ENCODE measurements at regions not wholly inside any gene's neighbourhood (a gene's known extent, or its start where the extent isn't known, plus 50 kb on each side); places are given as distances from the start of the nearest gene placed in this dataset.

GRCh38 chr1:80891871-80892270, 908.9 kb upstream of the ADGRL2 start:
- no peak for DNase-seq (ENCODE audit: low read depth, low spot score)
- peaks cover 51% of the 10 kb centered on the region for H3K4me1 Mint-ChIP-seq
- no peaks in the 10 kb centered on the region for H3K9me3 Mint-ChIP-seq
- TF ChIP-seq CTCF (conservative IDR thresholded peaks at IDR 0.05), result no peak
- no peaks in the 10 kb centered on the region for H3K36me3 Mint-ChIP-seq (ENCODE audit: low read depth)
- no peaks in the 10 kb centered on the region for H3K27me3 Mint-ChIP-seq (ENCODE audit: low read depth)
- peak overlapping the region; percentile 98 for H3K27ac Mint-ChIP-seq (ENCODE audit: unreplicated experiment)
- H3K4me3 Mint-ChIP-seq, result no peak overlapping the region

- Mint-ChIP-seq H3K27ac (ENCODE audit: unreplicated experiment) (no peak overlapping the region), H3K36me3 (ENCODE audit: low read depth) (no peaks in the 10 kb centered on the region), H3K4me3 (no peak overlapping the region), H3K9me3 (no peaks in the 10 kb centered on the region), H3K4me1 (no peaks in the 10 kb centered on the region), H3K27me3 (ENCODE audit: low read depth) (no peaks in the 10 kb centered on the region)
- no peak for DNase-seq (ENCODE audit: low read depth, low spot score)
- no peak for TF ChIP-seq CTCF (conservative IDR thresholded peaks at IDR 0.05)
Observed at GRCh38 chr1:80882553-80882952, 918.2 kb upstream of the ADGRL2 start.

- no peak for DNase-seq (ENCODE audit: low read depth, low spot score)
- Mint-ChIP-seq H3K9me3 (no peaks in the 10 kb centered on the region), H3K36me3 (ENCODE audit: low read depth) (no peaks in the 10 kb centered on the region), H3K4me1 (no peaks in the 10 kb centered on the region), H3K4me3 (no peak overlapping the region), H3K27me3 (ENCODE audit: low read depth) (no peaks in the 10 kb centered on the region), H3K27ac (ENCODE audit: unreplicated experiment) (no peak overlapping the region)
- no peak for TF ChIP-seq CTCF (conservative IDR thresholded peaks at IDR 0.05)
Observed at GRCh38 chr1:80878343-80878742, 922.4 kb upstream of the ADGRL2 start.

- DNase-seq (ENCODE audit: low read depth, low spot score), result no peak
- H3K27ac Mint-ChIP-seq (ENCODE audit: unreplicated experiment), result no peak overlapping the region
- H3K36me3 Mint-ChIP-seq (ENCODE audit: low read depth), result no peaks in the 10 kb centered on the region
- no peaks in the 10 kb centered on the region for H3K9me3 Mint-ChIP-seq
- no peak for TF ChIP-seq CTCF (conservative IDR thresholded peaks at IDR 0.05)
- H3K4me3 Mint-ChIP-seq, result no peak overlapping the region
- H3K4me1 Mint-ChIP-seq, result no peaks in the 10 kb centered on the region
- no peaks in the 10 kb centered on the region for H3K27me3 Mint-ChIP-seq (ENCODE audit: low read depth)
Observed at GRCh38 chr1:80876035-80876434, 924.7 kb upstream of the ADGRL2 start.

GRCh38 chr1:80869299-80869698, 931.4 kb upstream of the ADGRL2 start:
- DNase-seq (ENCODE audit: low read depth, low spot score), result no peak
- H3K27ac Mint-ChIP-seq (ENCODE audit: unreplicated experiment), result no peak overlapping the region
- H3K27me3 Mint-ChIP-seq (ENCODE audit: low read depth), result no peaks in the 10 kb centered on the region
- no peak for TF ChIP-seq CTCF (conservative IDR thresholded peaks at IDR 0.05)
- no peaks in the 10 kb centered on the region for H3K4me1 Mint-ChIP-seq
- peaks cover 2% of the 10 kb centered on the region for H3K9me3 Mint-ChIP-seq
- H3K36me3 Mint-ChIP-seq (ENCODE audit: low read depth), result no peaks in the 10 kb centered on the region
- H3K4me3 Mint-ChIP-seq, result no peak overlapping the region

GRCh38 chr1:80847904-80848303, 952.8 kb upstream of the ADGRL2 start:
- no peak overlapping the region for H3K27ac Mint-ChIP-seq (ENCODE audit: unreplicated experiment)
- no peak for DNase-seq (ENCODE audit: low read depth, low spot score)
- no peaks in the 10 kb centered on the region for H3K4me1 Mint-ChIP-seq
- H3K4me3 Mint-ChIP-seq, result no peak overlapping the region
- H3K36me3 Mint-ChIP-seq (ENCODE audit: low read depth), result peaks cover 2% of the 10 kb centered on the region
- no peak for TF ChIP-seq CTCF (conservative IDR thresholded peaks at IDR 0.05)
- peaks cover 5% of the 10 kb centered on the region for H3K9me3 Mint-ChIP-seq
- no peaks in the 10 kb centered on the region for H3K27me3 Mint-ChIP-seq (ENCODE audit: low read depth)
